Lung (tissue), 11 donors: ENCODE measurements at regions not wholly inside any gene's neighbourhood (a gene's known extent, or its start where the extent isn't known, plus 50 kb on each side); places are given as distances from the start of the nearest gene placed in this dataset.

Experiments used
- ATAC-seq: fragments of 200-7000 bp; cut with Tn5 transposase; one replicate; pipeline ENCODE4 v1.9.1; 2020; ENCODE audit warnings: moderate number of reproducible peaks; ENCODE audit not compliant: insufficient read depth, low FRiP score
- DNase-seq, 3 donors: peaks; one replicate each; pipeline ENCODE4 v3.0.0-alpha.2; 2013 to 2017
- H3K27ac ChIP-seq, 2 donors: one replicate each; pipeline ENCODE4 v1.5.1; 2013; ENCODE audit warnings: mild to moderate bottlenecking in 2 of 2, moderate library complexity in 2 of 2, control low read depth in 1 of 2, inconsistent platforms in 1 of 2, low read depth in 1 of 2, low read length in 1 of 2
- H3K27me3 ChIP-seq, 3 donors: one replicate each; pipeline ENCODE4 v1.5.1; 2013; ENCODE audit warnings: low read length in 2 of 3; ENCODE audit not compliant: control insufficient read depth in 3 of 3, insufficient read depth in 3 of 3
- H3K36me3 ChIP-seq, 4 donors: one replicate each; pipeline ENCODE4 v1.5.1; 2013; ENCODE audit warnings: low read length in 4 of 4, mild to moderate bottlenecking in 1 of 4, moderate library complexity in 1 of 4; ENCODE audit not compliant: control insufficient read depth in 4 of 4, insufficient read depth in 4 of 4
- H3K4me1 ChIP-seq, 5 donors: one replicate each; pipeline ENCODE4 v1.5.1; 2013; ENCODE audit warnings: low read length in 5 of 5, mild to moderate bottlenecking in 2 of 5, moderate library complexity in 1 of 5; ENCODE audit not compliant: control insufficient read depth in 5 of 5, insufficient read depth in 5 of 5
- H3K4me3 ChIP-seq: one replicate; pipeline ENCODE4 v1.5.1; 2013; ENCODE audit warnings: mild to moderate bottlenecking, control low read depth, moderate library complexity
- H3K9ac ChIP-seq, 2 donors: one replicate each; pipeline ENCODE4 v1.5.1; 2013; ENCODE audit warnings: low read length in 2 of 2, control low read depth in 1 of 2; ENCODE audit not compliant: insufficient read depth in 1 of 2
- H3K9me3 ChIP-seq, 4 donors: one replicate each; pipeline ENCODE4 v1.5.1; 2013; ENCODE audit warnings: low read length in 3 of 4, mild to moderate bottlenecking in 1 of 4, moderate library complexity in 1 of 4; ENCODE audit not compliant: control insufficient read depth in 4 of 4, insufficient read depth in 3 of 4
- WGBS, 2 donors: extraction: QIAGEN DNeasy Blood & Tissue Kit; methylation state at CpG; one replicate each; pipeline ENCODE4 v1.1.7; 2013; 5-methylcytosine and 5-hydroxymethylcytosine counted together
- TF ChIP-seq, protein P1 (sequence below): IDR thresholded peaks from 2 replicates; pipeline ENCODE4 v1.5.1; 2012; ENCODE audit warnings: mild to moderate bottlenecking; ENCODE audit errors: control extremely low read depth, extremely low read depth
- donor health status: control.
- donor health status: control.
- donor health status: Bipolar disorder and iron deficiency.
- donor health status: healthy.
- donor health status: DM: yes; HTN: yes; CAD: no.

- no peak for DNase-seq
- H3K9ac ChIP-seq: no peak overlapping the region
- no peaks in the 10 kb centered on the region for H3K27me3 ChIP-seq
- WGBS, 2 donors: 89 to 90% methylated on average over 2 of the region's 2 CpGs
- ATAC-seq: no peak
- TF ChIP-seq, protein P1, sequence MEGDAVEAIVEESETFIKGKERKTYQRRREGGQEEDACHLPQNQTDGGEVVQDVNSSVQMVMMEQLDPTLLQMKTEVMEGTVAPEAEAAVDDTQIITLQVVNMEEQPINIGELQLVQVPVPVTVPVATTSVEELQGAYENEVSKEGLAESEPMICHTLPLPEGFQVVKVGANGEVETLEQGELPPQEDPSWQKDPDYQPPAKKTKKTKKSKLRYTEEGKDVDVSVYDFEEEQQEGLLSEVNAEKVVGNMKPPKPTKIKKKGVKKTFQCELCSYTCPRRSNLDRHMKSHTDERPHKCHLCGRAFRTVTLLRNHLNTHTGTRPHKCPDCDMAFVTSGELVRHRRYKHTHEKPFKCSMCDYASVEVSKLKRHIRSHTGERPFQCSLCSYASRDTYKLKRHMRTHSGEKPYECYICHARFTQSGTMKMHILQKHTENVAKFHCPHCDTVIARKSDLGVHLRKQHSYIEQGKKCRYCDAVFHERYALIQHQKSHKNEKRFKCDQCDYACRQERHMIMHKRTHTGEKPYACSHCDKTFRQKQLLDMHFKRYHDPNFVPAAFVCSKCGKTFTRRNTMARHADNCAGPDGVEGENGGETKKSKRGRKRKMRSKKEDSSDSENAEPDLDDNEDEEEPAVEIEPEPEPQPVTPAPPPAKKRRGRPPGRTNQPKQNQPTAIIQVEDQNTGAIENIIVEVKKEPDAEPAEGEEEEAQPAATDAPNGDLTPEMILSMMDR: no peak
- peaks cover 0 to 3% (median 0%) of the 10 kb centered on the region in 4 donors for H3K9me3 ChIP-seq
- H3K4me1 ChIP-seq: peaks cover 0 to 2% (median 0%) of the 10 kb centered on the region in 5 donors
- no peak overlapping the region for H3K27ac ChIP-seq
- H3K4me3 ChIP-seq: no peak overlapping the region
- H3K36me3 ChIP-seq: no peaks in the 10 kb centered on the region
These were observed 233.3 kb upstream of the EGLN3 start for GRCh38 chr14:34184126-34184525.

GRCh38 chr14:34183478-34183877 is 232.6 kb upstream of the EGLN3 start:
- WGBS, 2 donors: 94% methylated on average over 7 of the region's 7 CpGs
- H3K27ac ChIP-seq: no peak overlapping the region
- DNase-seq (no peak), ATAC-seq (no peak)
- no peak overlapping the region for H3K4me3 ChIP-seq
- H3K9me3 ChIP-seq: peaks cover 0 to 3% (median 0%) of the 10 kb centered on the region in 4 donors
- peaks cover 0 to 2% (median 0%) of the 10 kb centered on the region in 5 donors for H3K4me1 ChIP-seq
- H3K27me3 ChIP-seq: no peaks in the 10 kb centered on the region
- no peaks in the 10 kb centered on the region for H3K36me3 ChIP-seq
- TF ChIP-seq, protein P1: no peak
- H3K9ac ChIP-seq: no peak overlapping the region

DNA sequence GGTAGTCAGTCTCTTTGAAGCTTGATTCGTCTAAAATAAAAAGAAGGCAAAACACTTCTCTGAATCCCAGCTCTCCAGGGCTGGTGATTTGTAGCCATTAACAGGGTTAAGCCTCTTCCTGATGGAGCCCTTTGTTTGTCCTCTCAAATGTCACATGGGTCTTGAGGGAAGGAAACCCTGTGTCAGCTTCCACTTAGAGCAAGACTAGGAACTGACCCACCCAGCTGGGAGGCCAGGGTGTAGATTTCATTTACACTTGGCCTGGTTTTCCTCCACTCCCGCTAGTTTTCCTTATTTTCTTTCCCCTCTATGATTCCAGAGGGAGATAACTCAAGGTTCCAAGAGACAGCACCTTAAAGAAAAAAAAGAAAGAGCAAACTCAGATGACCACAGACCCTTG is 230.5 kb upstream of the EGLN3 start:
- Histone ChIP-seq H3K9me3 (peaks cover 0 to 3% (median 0%) of the 10 kb centered on the region in 4 donors), H3K9ac (no peak overlapping the region), H3K36me3 (no peaks in the 10 kb centered on the region), H3K4me3 (no peak overlapping the region), H3K27me3 (no peaks in the 10 kb centered on the region), H3K4me1 (peaks cover 0 to 2% (median 0%) of the 10 kb centered on the region in 5 donors), H3K27ac (no peak overlapping the region)
- 47 to 66% methylated on average over 2 of the region's 2 CpGs for WGBS, 2 donors
- DNase-seq: peak in 1 of 3 donors; percentile 21
- TF ChIP-seq, protein P1: no peak
- no peak for ATAC-seq

DNA sequence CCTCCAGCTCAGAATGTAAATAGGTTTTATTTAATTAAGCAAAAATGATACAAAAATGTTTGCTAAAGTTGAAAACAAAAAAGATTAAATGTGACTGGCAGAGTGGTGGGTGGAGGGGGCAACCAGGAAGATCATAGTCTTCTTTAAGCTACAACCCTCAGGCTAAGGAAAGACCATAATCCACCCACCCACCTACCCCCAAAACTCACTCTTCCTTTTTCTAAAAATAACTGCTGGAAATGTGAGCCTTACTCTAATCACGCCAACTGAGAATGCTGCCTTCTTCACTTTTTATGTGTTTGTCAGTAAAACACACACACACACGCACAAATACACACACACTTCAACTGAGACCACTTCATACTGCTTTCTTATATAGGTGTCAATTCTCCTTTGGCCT is 230.0 kb upstream of the EGLN3 start:
- H3K9ac ChIP-seq: no peak overlapping the region
- peaks cover 0 to 3% (median 0%) of the 10 kb centered on the region in 4 donors for H3K9me3 ChIP-seq
- WGBS, 2 donors: 60 to 85% methylated on average over 2 of the region's 2 CpGs
- H3K27ac ChIP-seq: no peak overlapping the region
- no peaks in the 10 kb centered on the region for H3K36me3 ChIP-seq
- H3K4me3 ChIP-seq: no peak overlapping the region
- TF ChIP-seq, protein P1: no peak
- no peaks in the 10 kb centered on the region for H3K27me3 ChIP-seq
- DNase-seq: no peak
- ATAC-seq: no peak
- H3K4me1 ChIP-seq: peaks cover 0 to 2% (median 0%) of the 10 kb centered on the region in 5 donors
